ENCODE measurements at regions not wholly inside any gene's neighbourhood (a gene's known extent, or its start where the extent isn't known, plus 50 kb on each side); places are given as distances from the start of the nearest gene placed in this dataset.

GRCh38 chr10:133032976-133033741, 54.6 kb upstream of the ADGRA1 start:
- TF ChIP-seq POLR2A (IDR thresholded peaks at IDR 0.05) (no peak), CTCF (IDR thresholded peaks at IDR 0.05) (no peak), POLR2AphosphoS5 (IDR thresholded peaks at IDR 0.05; ENCODE audit: insufficient read depth in 1 of 2, low read depth in 1 of 2) (no peak)
